Liver (tissue), 8 donors: ENCODE measurements at regions not wholly inside any gene's neighbourhood (a gene's known extent, or its start where the extent isn't known, plus 50 kb on each side); places are given as distances from the start of the nearest gene placed in this dataset.
"Not testable (repeated sequence)": the region's sequence is repeated elsewhere in the genome, so short reads cannot be mapped to it uniquely, and the experiment has no call there.

Experiments
- DNase-seq: peaks from one replicate; pipeline ENCODE4 v3.0.0-alpha.2; 2017; ENCODE audit warnings: low spot score
- H3K27ac ChIP-seq, 2 donors: one replicate each; pipeline ENCODE4 v1.7.0; 2013; ENCODE audit warnings: inconsistent platforms in 2 of 2, low read length in 2 of 2, control low read depth in 1 of 2, low read depth in 1 of 2, mild to moderate bottlenecking in 1 of 2
- H3K27me3 ChIP-seq, 4 donors: one replicate each; pipeline versions ENCODE4 v1.6.1 to v1.7.0; 2013; ENCODE audit warnings: low read length in 3 of 4, inconsistent platforms in 1 of 4, mild to moderate bottlenecking in 1 of 4, moderate library complexity in 1 of 4; ENCODE audit not compliant: control insufficient read depth in 4 of 4, insufficient read depth in 4 of 4
- H3K36me3 ChIP-seq, 4 donors: one replicate each; pipeline versions ENCODE4 v1.6.1 to v1.7.0; 2013; ENCODE audit warnings: low read length in 3 of 4, mild to moderate bottlenecking in 3 of 4, low read depth in 1 of 4, moderate library complexity in 1 of 4; ENCODE audit not compliant: control insufficient read depth in 4 of 4, insufficient read depth in 3 of 4
- H3K4me1 ChIP-seq, 4 donors: one replicate each; pipeline versions ENCODE4 v1.6.1 to v1.7.0; 2013; ENCODE audit warnings: low read length in 3 of 4, mild to moderate bottlenecking in 3 of 4, moderate library complexity in 1 of 4; ENCODE audit not compliant: control insufficient read depth in 4 of 4, insufficient read depth in 4 of 4
- H3K4me3 ChIP-seq, 3 donors: one replicate each; pipeline versions ENCODE4 v1.6.1 to v1.7.0; 2013; ENCODE audit warnings: low read length in 3 of 3, control low read depth in 1 of 3, low read depth in 1 of 3, mild to moderate bottlenecking in 1 of 3
- H3K9ac ChIP-seq, 2 donors: one replicate each; pipeline ENCODE4 v1.7.0; 2013; ENCODE audit warnings: low read length in 2 of 2, mild to moderate bottlenecking in 2 of 2, moderate library complexity in 2 of 2, control low read depth in 1 of 2, low read depth in 1 of 2
- H3K9me3 ChIP-seq, 4 donors: one replicate each; pipeline versions ENCODE4 v1.6.1 to v1.7.0; 2013; ENCODE audit warnings: low read length in 3 of 4; ENCODE audit not compliant: control insufficient read depth in 4 of 4
- FOXA1 ChIP-seq: IDR thresholded peaks from 2 replicates; pipeline ENCODE4 v1.6.1; 2016; ENCODE audit warnings: antibody characterized with exemption
- FOXA2 ChIP-seq: IDR thresholded peaks from 2 replicates; pipeline ENCODE4 v1.6.1; 2016; ENCODE audit warnings: antibody characterized with exemption
- GABPA ChIP-seq, 2 donors: IDR thresholded peaks in 1 of 2; conservative IDR thresholded peaks in 1 of 2; 2 replicates each; pipeline ENCODE4 v1.6.1; 2016; ENCODE audit warnings: antibody characterized with exemption in 2 of 2, mild to moderate bottlenecking in 1 of 2, moderate library complexity in 1 of 2
- HNF4A ChIP-seq, 2 donors: conservative IDR thresholded peaks; 2 replicates each; pipeline ENCODE4 v1.6.1; 2016; ENCODE audit warnings: antibody characterized with exemption in 2 of 2, mild to moderate bottlenecking in 2 of 2
- HNF4G ChIP-seq: IDR thresholded peaks from 2 replicates; pipeline ENCODE4 v1.6.1; 2016; ENCODE audit warnings: antibody characterized with exemption
- JUND ChIP-seq, 2 donors: IDR thresholded peaks; 2 replicates each; pipeline ENCODE4 v1.6.1; 2016; ENCODE audit warnings: antibody characterized with exemption in 2 of 2
- NR2F2 ChIP-seq: IDR thresholded peaks from 2 replicates; pipeline ENCODE4 v1.6.1; 2016; ENCODE audit warnings: antibody characterized with exemption
- RAD21 ChIP-seq, 2 donors: IDR thresholded peaks; 2 replicates each; pipeline ENCODE4 v1.6.1; 2016; ENCODE audit warnings: antibody characterized with exemption in 2 of 2, mild to moderate bottlenecking in 2 of 2
- RXRA ChIP-seq, 2 donors: IDR thresholded peaks; 2 replicates each; pipeline ENCODE4 v1.6.1; 2017 to 2018; ENCODE audit warnings: antibody characterized with exemption in 2 of 2, mild to moderate bottlenecking in 1 of 2
- SP1 ChIP-seq: IDR thresholded peaks from 2 replicates; pipeline ENCODE4 v1.6.1; 2018; ENCODE audit warnings: antibody characterized with exemption, mild to moderate bottlenecking
- TAF1 ChIP-seq: conservative IDR thresholded peaks from 2 replicates; pipeline ENCODE4 v1.6.1; 2016; ENCODE audit warnings: antibody characterized with exemption, mild to moderate bottlenecking
- YY1 ChIP-seq: IDR thresholded peaks from 2 replicates; pipeline ENCODE4 v1.6.1; 2016; ENCODE audit warnings: antibody characterized with exemption, mild to moderate bottlenecking
- WGBS: extraction: QIAGEN DNeasy Blood & Tissue Kit; methylation state at CpG from one replicate; pipeline ENCODE4 v1.1.7; 2013; 5-methylcytosine and 5-hydroxymethylcytosine counted together
- TF ChIP-seq, protein P1 (sequence below): IDR thresholded peaks from 2 replicates; pipeline ENCODE4 v1.6.1; 2016; ENCODE audit warnings: antibody characterized with exemption, mild to moderate bottlenecking
- TF ChIP-seq, protein P2 (sequence below): IDR thresholded peaks from 2 replicates; pipeline ENCODE4 v1.6.1; 2016; ENCODE audit warnings: antibody characterized with exemption
- TF ChIP-seq, protein P3 (sequence below): fragments of 150-350 bp; IDR thresholded peaks from 2 replicates; pipeline ENCODE4 v1.5.1; 2017; ENCODE audit warnings: improper control_type of control experiment, low read depth, low read length; ENCODE audit not compliant: missing input control
- TF ChIP-seq, protein P4 (sequence below): IDR thresholded peaks from 2 replicates; pipeline ENCODE4 v1.6.1; 2016; ENCODE audit warnings: antibody characterized with exemption
- donor health status: healthy.
- donor health status: healthy.
- donor health status: healthy.
- donor health status: healthy.
- donor health status: healthy.

DNA sequence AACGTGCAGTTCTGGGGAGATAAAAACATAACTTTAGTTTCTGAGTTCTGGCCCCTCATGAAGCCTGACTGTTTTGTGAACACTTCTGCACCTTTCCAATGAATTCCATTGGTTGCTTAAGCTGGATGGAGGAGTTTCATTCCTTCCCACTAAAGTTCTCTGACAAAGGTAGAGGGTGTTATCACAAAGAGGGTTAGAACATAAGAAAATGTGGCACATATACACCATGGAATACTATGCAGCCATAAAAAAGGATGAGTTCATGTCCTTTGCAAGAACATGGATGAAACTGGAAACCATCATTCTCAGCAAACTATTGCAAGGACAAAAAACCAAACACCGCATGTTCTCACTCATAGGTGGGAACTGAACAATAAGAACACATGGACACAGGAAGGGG is 138.6 kb downstream of the LCA5 start:
- H3K9me3 ChIP-seq, H3K36me3 ChIP-seq, DNase-seq, H3K27me3 ChIP-seq, H3K9ac ChIP-seq, H3K4me3 ChIP-seq, H3K27ac ChIP-seq, H3K4me1 ChIP-seq: not testable (repeated sequence)
- 87% methylated on average over 2 of the region's 2 CpGs for WGBS

DNA sequence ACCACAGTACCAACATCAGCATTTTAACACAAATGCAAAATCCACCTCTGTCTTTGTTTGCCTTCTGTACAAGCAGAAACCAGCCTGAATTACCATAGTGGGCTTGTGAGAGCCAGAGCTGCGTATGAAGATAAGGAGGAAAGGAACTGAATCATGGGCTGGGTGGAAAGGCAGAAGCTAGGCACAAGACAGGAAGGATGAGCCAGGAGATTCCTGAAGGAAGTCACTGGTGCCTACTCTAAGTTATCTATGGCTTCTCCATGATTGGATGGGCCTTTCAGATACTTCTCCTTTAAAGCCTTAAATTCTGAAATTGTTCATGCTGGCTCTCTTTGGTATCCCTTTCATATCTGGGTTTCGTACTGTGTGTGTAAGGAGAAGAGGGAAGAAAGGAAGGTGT is 140.6 kb downstream of the LCA5 start:
- no peak overlapping the region for H3K4me3 ChIP-seq
- no peak overlapping the region for H3K27ac ChIP-seq
- no peaks in the 10 kb centered on the region for H3K36me3 ChIP-seq
- H3K9ac ChIP-seq, result no peak overlapping the region
- no peak for DNase-seq
- WGBS, result 91% methylated on average over 2 of the region's 2 CpGs
- no peaks in the 10 kb centered on the region for H3K27me3 ChIP-seq
- H3K4me1 ChIP-seq, result no peaks in the 10 kb centered on the region
- no peaks in the 10 kb centered on the region for H3K9me3 ChIP-seq
- TF ChIP-seq, protein P1, sequence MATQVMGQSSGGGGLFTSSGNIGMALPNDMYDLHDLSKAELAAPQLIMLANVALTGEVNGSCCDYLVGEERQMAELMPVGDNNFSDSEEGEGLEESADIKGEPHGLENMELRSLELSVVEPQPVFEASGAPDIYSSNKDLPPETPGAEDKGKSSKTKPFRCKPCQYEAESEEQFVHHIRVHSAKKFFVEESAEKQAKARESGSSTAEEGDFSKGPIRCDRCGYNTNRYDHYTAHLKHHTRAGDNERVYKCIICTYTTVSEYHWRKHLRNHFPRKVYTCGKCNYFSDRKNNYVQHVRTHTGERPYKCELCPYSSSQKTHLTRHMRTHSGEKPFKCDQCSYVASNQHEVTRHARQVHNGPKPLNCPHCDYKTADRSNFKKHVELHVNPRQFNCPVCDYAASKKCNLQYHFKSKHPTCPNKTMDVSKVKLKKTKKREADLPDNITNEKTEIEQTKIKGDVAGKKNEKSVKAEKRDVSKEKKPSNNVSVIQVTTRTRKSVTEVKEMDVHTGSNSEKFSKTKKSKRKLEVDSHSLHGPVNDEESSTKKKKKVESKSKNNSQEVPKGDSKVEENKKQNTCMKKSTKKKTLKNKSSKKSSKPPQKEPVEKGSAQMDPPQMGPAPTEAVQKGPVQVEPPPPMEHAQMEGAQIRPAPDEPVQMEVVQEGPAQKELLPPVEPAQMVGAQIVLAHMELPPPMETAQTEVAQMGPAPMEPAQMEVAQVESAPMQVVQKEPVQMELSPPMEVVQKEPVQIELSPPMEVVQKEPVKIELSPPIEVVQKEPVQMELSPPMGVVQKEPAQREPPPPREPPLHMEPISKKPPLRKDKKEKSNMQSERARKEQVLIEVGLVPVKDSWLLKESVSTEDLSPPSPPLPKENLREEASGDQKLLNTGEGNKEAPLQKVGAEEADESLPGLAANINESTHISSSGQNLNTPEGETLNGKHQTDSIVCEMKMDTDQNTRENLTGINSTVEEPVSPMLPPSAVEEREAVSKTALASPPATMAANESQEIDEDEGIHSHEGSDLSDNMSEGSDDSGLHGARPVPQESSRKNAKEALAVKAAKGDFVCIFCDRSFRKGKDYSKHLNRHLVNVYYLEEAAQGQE, result no peak
- TF ChIP-seq JUND (IDR thresholded peaks at IDR 0.05) (no peak), RXRA (IDR thresholded peaks at IDR 0.05) (no peak), FOXA2 (no peak), GABPA (IDR thresholded peaks at IDR 0.05 in 1 of 2, conservative IDR thresholded peaks at IDR 0.05 in 1 of 2) (no peak), HNF4A (conservative IDR thresholded peaks at IDR 0.05) (no peak), HNF4G (no peak), TAF1 (no peak), YY1 (no peak), SP1 (no peak), NR2F2 (no peak), RAD21 (IDR thresholded peaks at IDR 0.05) (no peak), FOXA1 (no peak)
- TF ChIP-seq, protein P2, sequence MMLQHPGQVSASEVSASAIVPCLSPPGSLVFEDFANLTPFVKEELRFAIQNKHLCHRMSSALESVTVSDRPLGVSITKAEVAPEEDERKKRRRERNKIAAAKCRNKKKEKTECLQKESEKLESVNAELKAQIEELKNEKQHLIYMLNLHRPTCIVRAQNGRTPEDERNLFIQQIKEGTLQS, result no peak
- TF ChIP-seq, protein P3, sequence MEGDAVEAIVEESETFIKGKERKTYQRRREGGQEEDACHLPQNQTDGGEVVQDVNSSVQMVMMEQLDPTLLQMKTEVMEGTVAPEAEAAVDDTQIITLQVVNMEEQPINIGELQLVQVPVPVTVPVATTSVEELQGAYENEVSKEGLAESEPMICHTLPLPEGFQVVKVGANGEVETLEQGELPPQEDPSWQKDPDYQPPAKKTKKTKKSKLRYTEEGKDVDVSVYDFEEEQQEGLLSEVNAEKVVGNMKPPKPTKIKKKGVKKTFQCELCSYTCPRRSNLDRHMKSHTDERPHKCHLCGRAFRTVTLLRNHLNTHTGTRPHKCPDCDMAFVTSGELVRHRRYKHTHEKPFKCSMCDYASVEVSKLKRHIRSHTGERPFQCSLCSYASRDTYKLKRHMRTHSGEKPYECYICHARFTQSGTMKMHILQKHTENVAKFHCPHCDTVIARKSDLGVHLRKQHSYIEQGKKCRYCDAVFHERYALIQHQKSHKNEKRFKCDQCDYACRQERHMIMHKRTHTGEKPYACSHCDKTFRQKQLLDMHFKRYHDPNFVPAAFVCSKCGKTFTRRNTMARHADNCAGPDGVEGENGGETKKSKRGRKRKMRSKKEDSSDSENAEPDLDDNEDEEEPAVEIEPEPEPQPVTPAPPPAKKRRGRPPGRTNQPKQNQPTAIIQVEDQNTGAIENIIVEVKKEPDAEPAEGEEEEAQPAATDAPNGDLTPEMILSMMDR, result no peak
- TF ChIP-seq, protein P4, sequence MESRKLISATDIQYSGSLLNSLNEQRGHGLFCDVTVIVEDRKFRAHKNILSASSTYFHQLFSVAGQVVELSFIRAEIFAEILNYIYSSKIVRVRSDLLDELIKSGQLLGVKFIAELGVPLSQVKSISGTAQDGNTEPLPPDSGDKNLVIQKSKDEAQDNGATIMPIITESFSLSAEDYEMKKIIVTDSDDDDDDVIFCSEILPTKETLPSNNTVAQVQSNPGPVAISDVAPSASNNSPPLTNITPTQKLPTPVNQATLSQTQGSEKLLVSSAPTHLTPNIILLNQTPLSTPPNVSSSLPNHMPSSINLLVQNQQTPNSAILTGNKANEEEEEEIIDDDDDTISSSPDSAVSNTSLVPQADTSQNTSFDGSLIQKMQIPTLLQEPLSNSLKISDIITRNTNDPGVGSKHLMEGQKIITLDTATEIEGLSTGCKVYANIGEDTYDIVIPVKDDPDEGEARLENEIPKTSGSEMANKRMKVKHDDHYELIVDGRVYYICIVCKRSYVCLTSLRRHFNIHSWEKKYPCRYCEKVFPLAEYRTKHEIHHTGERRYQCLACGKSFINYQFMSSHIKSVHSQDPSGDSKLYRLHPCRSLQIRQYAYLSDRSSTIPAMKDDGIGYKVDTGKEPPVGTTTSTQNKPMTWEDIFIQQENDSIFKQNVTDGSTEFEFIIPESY, result no peak
